DOHH2 (cell line): ENCODE measurements at regions not wholly inside any gene's neighbourhood (a gene's known extent, or its start where the extent isn't known, plus 50 kb on each side); places are given as distances from the start of the nearest gene placed in this dataset.

Source experiments
- EZH2phosphoT487 ChIP-seq: fragments of 200-600 bp; sonication (generic); IDR thresholded peaks from 2 replicates; pipeline ENCODE4 v1.6.1; 2017; ENCODE audit warnings: borderline replicate concordance, mild to moderate bottlenecking, antibody characterized with exemption, low read length, moderate library complexity, mixed read lengths
- TF ChIP-seq, protein P1 (sequence below): fragments of 200-600 bp; sonication (generic); IDR thresholded peaks from one replicate; pipeline ENCODE4 v1.5.1; 2014; ENCODE audit warnings: antibody characterized with exemption, mild to moderate bottlenecking, low read depth, low read length; ENCODE audit not compliant: poor library complexity, severe bottlenecking

DNA sequence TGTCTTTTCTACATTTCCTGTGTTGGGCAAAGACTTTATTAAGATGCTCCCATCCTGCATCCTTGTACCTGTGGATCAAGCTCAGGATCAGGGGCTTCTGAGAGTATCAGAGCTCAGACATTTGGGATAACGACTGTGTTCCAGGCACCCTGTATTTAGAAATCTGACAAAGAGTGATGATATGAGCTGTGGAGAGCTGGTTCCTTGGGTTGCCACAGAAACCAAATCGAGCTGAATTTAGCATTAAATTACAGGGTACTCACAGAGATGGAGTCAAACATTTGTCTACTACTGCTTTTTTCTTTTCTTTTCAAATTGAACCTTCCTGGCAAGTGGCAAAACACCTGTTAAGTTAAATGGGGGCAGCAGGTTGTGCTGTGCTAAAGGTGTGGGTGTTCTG, 110.6 kb downstream of the XCL2 start:
- TF ChIP-seq, protein P1, sequence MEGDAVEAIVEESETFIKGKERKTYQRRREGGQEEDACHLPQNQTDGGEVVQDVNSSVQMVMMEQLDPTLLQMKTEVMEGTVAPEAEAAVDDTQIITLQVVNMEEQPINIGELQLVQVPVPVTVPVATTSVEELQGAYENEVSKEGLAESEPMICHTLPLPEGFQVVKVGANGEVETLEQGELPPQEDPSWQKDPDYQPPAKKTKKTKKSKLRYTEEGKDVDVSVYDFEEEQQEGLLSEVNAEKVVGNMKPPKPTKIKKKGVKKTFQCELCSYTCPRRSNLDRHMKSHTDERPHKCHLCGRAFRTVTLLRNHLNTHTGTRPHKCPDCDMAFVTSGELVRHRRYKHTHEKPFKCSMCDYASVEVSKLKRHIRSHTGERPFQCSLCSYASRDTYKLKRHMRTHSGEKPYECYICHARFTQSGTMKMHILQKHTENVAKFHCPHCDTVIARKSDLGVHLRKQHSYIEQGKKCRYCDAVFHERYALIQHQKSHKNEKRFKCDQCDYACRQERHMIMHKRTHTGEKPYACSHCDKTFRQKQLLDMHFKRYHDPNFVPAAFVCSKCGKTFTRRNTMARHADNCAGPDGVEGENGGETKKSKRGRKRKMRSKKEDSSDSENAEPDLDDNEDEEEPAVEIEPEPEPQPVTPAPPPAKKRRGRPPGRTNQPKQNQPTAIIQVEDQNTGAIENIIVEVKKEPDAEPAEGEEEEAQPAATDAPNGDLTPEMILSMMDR = no peak
- TF ChIP-seq EZH2phosphoT487 = no peak
